Effector memory CD8-positive, alpha-beta T cell (primary cell): ENCODE measurements at regions not wholly inside any gene's neighbourhood (a gene's known extent, or its start where the extent isn't known, plus 50 kb on each side); places are given as distances from the start of the nearest gene placed in this dataset.

Experiments used
- ATAC-seq: fragments of 150-1000 bp; cut with Tn5 transposase; replicated peaks from 2 replicates; pipeline ENCODE4 v1.10.0; 2021; ENCODE audit warnings: mild to moderate bottlenecking, moderate library complexity
- DNase-seq, 3 experiments: peaks; one replicate each; pipeline ENCODE4 v3.0.0; 2021
- H3K27ac Mint-ChIP-seq, 2 donors: one replicate each; pipeline ENCODE4 v1.8.0; 2022; ENCODE audit warnings: mild to moderate bottlenecking in 2 of 2, mixed read lengths in 2 of 2, moderate library complexity in 2 of 2
- H3K27me3 Mint-ChIP-seq, 2 donors: one replicate each; pipeline ENCODE4 v1.8.0; 2022; ENCODE audit warnings: mixed read lengths in 2 of 2
- H3K36me3 Mint-ChIP-seq: one replicate; pipeline ENCODE4 v1.8.0; 2022; ENCODE audit warnings: mild to moderate bottlenecking, moderate library complexity, mixed read lengths; ENCODE audit not compliant: insufficient read depth
- H3K4me1 Mint-ChIP-seq, 2 donors: one replicate each; pipeline ENCODE4 v1.8.0; 2022; ENCODE audit warnings: low read depth in 2 of 2, mixed read lengths in 2 of 2
- H3K4me3 Mint-ChIP-seq, 2 donors: one replicate each; pipeline ENCODE4 v1.8.0; 2022; ENCODE audit warnings: mild to moderate bottlenecking in 2 of 2, mixed read lengths in 2 of 2, moderate library complexity in 2 of 2
- H3K9me3 Mint-ChIP-seq, 2 donors: one replicate each; pipeline ENCODE4 v1.8.0; 2022; ENCODE audit warnings: mixed read lengths in 2 of 2

DNA sequence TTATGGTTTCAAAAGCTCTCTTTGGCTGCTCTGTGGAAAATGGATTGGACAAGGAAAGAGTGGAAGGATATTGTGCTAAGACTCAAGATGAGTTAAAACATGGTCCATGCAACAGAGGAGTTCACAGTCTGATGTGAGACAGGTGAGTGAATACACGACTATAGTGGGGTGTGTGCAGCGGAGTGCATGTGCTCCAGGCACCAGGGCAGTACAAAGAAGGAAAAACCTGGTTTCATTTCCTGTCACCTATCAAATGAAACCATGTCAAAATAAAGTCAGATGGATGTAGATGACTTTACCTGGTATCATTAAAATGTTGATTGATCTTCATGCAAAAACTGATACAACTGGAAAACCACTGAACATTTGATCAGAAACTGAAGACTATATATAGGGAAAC is 241.0 kb upstream of the RASGEF1B start:
- H3K27me3 Mint-ChIP-seq = peaks cover 31 to 63% of the 10 kb centered on the region in 2 donors
- no peaks in the 10 kb centered on the region for H3K9me3 Mint-ChIP-seq
- DNase-seq (no peak), ATAC-seq (no peak)
- H3K4me1 Mint-ChIP-seq = no peaks in the 10 kb centered on the region
- H3K4me3 Mint-ChIP-seq = no peak overlapping the region
- no peaks in the 10 kb centered on the region for H3K36me3 Mint-ChIP-seq
- H3K27ac Mint-ChIP-seq = no peak overlapping the region

DNA sequence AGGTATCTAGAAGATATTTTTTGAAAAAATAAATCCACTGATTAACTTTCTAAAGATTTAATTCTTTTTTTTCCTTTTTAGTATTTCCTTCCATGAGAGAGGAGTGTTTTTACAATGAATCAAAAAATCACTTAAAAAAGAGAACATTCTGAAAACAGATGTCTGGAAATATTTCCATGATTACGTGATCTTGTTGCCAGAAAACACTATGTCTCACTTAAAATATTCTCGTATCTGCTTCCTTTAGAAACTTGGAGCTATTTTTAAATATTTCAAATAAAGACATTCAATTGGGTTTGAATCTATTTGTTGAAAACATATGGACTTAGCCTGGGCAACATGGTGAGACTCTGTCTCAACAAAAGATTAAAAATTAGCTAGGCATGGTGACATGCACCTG is 232.8 kb upstream of the RASGEF1B start:
- no peak overlapping the region for H3K4me3 Mint-ChIP-seq
- H3K4me1 Mint-ChIP-seq = no peaks in the 10 kb centered on the region
- no peak for DNase-seq
- H3K36me3 Mint-ChIP-seq = no peaks in the 10 kb centered on the region
- ATAC-seq = no peak
- no peaks in the 10 kb centered on the region for H3K9me3 Mint-ChIP-seq
- peaks cover 0 to 9% of the 10 kb centered on the region in 2 donors for H3K27me3 Mint-ChIP-seq
- no peak overlapping the region for H3K27ac Mint-ChIP-seq

DNA sequence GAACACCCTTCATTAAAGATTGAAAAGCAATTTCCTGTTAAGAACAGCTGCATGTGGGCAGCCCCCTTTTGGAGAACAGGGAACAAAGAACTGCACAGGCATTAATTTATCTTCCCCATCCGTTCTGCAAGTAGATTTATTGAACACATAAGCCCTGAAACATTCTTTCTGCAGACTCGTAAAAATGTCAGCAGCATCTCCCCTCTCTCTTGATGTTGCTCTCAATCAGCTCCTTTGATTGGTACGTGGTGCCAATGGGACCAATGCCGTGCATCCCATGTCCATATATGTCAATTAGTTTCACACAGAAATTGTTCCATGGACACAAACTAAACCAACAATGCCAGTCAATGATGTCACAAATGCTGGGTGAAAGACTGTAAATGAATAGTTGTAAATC is 228.5 kb upstream of the RASGEF1B start:
- peaks cover 0 to 9% of the 10 kb centered on the region in 2 donors for H3K27me3 Mint-ChIP-seq
- DNase-seq (no peak), ATAC-seq (no peak)
- H3K4me1 Mint-ChIP-seq = no peaks in the 10 kb centered on the region
- H3K27ac Mint-ChIP-seq = no peak overlapping the region
- no peak overlapping the region for H3K4me3 Mint-ChIP-seq
- H3K9me3 Mint-ChIP-seq = no peaks in the 10 kb centered on the region
- no peaks in the 10 kb centered on the region for H3K36me3 Mint-ChIP-seq

DNA sequence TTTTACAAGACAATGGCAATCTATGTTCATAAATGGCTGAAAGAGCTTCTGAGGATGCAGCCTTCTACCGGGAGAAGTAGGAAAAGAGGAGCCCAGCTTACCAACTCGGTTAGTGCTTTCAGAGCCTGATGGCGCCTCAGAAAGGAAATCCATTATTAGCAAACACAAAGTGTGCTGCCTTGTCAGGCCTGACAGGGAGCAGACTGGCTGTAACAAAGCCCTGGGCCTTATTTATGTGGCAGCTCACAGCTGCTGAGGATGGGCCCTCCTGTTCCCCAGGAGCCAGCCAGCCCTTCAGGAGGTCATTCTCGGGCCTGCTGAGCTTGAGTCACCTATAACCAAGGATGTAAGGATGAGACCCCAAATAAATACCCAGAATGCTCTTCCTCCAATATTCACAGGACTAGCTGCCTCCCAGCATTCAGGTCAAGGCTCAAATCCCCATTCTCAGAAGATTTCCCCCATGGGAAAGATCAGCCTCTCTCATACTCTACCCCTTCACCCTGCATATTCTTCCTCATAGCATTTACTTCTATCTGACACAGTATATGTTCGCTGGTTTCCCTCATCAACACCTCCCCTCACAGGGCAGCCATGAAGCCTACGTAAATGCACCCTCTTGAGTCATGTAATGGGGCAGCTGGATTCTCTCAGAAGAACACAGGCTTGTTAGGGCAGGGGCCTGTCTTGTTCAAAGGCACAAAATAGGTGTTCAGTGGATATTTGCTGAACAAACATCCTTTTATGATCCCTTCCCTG is 227.0 kb upstream of the RASGEF1B start:
- Mint-ChIP-seq H3K4me3 (no peak overlapping the region), H3K9me3 (no peaks in the 10 kb centered on the region), H3K27ac (no peak overlapping the region), H3K27me3 (peaks cover 6% of the 10 kb centered on the region in 2 donors), H3K4me1 (no peaks in the 10 kb centered on the region), H3K36me3 (no peaks in the 10 kb centered on the region)
- ATAC-seq = no peak
- no peak for DNase-seq

DNA sequence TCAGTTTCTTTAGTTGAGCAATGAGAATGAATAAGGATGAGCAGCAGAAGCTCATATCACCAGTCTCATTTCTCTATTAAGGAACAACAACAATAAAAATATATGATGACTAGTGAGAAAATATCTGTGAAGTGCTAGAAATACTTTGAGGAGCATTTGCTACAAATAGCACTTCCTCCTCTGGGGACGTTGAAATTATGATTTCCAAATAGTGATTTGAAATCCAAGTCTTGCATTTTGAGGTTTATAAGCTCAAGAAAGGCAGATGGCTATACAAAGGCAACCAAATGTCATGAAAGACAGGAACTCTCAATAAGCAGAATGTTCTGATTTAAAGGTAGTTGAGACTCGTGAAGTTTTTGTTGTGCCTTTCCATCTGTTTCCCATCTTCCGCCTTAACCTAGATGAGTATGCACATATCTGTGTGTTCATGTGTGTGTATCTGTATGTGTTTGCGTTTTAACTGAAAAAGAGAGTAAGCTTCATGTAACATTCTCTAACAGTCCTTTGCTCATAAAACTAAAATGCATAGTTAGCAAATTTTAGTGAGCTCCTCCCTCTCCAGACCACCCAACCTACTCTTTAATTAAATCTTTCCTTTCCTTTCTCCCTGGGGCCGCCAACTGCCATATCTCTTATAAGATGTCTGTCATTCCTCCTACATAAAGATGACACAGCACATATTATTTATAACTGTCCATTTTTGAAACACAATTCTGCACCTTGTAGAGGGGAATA is 222.6 kb upstream of the RASGEF1B start:
- peaks cover 20 to 30% of the 10 kb centered on the region in 2 donors for H3K27me3 Mint-ChIP-seq
- no peaks in the 10 kb centered on the region for H3K36me3 Mint-ChIP-seq
- DNase-seq (no peak), ATAC-seq (no peak)
- no peaks in the 10 kb centered on the region for H3K9me3 Mint-ChIP-seq
- H3K4me1 Mint-ChIP-seq = no peaks in the 10 kb centered on the region
- H3K27ac Mint-ChIP-seq = no peak overlapping the region
- no peak overlapping the region for H3K4me3 Mint-ChIP-seq

DNA sequence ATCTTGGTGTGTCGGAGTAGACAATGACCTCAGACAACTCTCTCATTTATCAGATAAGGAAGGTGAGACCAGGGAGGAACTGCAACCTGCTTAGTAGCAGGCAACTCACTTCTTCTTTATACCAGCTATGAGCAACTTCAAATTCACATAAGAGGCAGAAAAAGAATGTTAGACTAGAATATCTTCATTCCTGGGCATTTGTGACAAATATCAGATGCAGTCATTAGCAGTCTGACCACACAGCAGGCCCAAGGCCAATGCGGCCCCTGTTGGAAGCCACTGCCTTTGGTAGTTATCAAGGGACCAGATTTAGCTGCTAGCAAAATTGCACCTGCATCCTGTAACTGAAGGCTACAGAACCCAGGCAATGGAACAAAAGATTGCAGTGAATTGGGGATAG is 219.2 kb upstream of the RASGEF1B start:
- H3K27ac Mint-ChIP-seq = no peak overlapping the region
- peaks cover 24 to 39% of the 10 kb centered on the region in 2 donors for H3K27me3 Mint-ChIP-seq
- no peaks in the 10 kb centered on the region for H3K9me3 Mint-ChIP-seq
- ATAC-seq (no peak), DNase-seq (no peak)
- H3K36me3 Mint-ChIP-seq = no peaks in the 10 kb centered on the region
- H3K4me3 Mint-ChIP-seq = no peak overlapping the region
- no peaks in the 10 kb centered on the region for H3K4me1 Mint-ChIP-seq

DNA sequence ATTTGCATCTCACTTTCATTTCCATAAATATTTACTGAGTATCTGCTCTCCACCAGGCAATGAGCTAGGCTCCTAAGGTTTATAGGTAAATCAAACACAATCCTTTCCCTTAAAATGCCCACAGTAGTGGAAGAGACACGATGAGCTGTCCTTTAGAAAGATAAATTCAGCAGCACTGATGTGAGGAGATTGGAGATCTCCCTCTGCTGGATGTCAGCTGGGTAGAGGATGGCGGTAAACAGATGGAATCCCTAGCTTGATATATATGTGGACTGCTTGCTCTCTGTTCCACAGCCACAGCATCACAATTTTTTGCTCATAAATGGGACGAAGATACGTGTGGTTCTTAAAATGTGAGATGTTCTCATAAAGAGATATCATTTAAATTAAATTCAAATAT is 216.4 kb upstream of the RASGEF1B start:
- H3K27me3 Mint-ChIP-seq = peaks cover 14 to 35% of the 10 kb centered on the region in 2 donors
- no peak for DNase-seq

DNA sequence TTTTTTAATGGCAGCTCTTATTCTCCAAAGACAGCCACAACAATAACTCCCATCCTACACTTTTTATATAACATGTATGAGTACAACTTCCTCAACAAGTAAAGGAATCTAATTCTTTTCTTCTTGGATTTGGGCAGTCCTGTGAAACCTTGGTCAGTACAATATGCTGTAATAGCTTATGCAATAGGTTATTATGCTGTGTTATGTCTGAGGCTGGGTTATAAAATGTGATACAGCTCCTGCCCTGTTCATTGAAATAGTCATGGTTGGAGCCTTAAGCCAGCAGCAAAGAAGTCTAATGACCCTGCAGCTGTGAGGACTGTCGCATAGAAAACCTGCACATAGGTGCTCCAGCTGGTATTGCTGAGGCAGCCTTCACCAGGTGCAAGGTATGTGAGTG is 215.8 kb upstream of the RASGEF1B start:
- ATAC-seq (no peak), DNase-seq (no peak)
- no peaks in the 10 kb centered on the region for H3K4me1 Mint-ChIP-seq
- H3K27ac Mint-ChIP-seq = no peak overlapping the region
- peaks cover 10 to 29% of the 10 kb centered on the region in 2 donors for H3K27me3 Mint-ChIP-seq
- no peaks in the 10 kb centered on the region for H3K36me3 Mint-ChIP-seq
- H3K9me3 Mint-ChIP-seq = no peaks in the 10 kb centered on the region
- H3K4me3 Mint-ChIP-seq = no peak overlapping the region

More for the DNA sequence above, 216.4 kb upstream of the RASGEF1B start:
- ATAC-seq = peak; percentile 29
- Mint-ChIP-seq H3K27ac (no peak overlapping the region), H3K9me3 (no peaks in the 10 kb centered on the region), H3K36me3 (no peaks in the 10 kb centered on the region), H3K4me1 (no peaks in the 10 kb centered on the region), H3K4me3 (no peak overlapping the region)

DNA sequence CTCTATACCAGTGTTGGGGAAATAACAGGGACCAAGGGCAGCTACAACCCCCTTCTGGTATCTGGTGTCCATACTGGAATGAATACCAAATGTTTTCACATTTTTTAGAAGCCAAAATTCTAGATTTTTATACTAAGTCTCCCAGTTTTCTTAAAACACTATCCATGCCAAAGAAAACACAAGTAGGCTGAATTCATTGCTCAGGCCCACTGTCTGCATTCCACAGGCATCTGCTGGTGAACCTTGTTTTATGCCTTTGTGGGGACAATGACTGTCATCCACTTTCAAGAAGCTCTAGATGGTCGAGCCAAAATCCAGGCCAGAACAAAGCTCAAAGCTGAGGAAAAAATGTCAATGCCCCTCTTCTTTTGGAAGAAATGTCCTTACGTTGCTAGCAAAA is 213.4 kb upstream of the RASGEF1B start:
- H3K4me3 Mint-ChIP-seq = no peak overlapping the region
- H3K27ac Mint-ChIP-seq = no peak overlapping the region
- H3K27me3 Mint-ChIP-seq = peaks cover 19 to 28% of the 10 kb centered on the region in 2 donors
- no peaks in the 10 kb centered on the region for H3K9me3 Mint-ChIP-seq
- ATAC-seq = no peak
- DNase-seq = no peak
- no peaks in the 10 kb centered on the region for H3K4me1 Mint-ChIP-seq
- no peaks in the 10 kb centered on the region for H3K36me3 Mint-ChIP-seq

DNA sequence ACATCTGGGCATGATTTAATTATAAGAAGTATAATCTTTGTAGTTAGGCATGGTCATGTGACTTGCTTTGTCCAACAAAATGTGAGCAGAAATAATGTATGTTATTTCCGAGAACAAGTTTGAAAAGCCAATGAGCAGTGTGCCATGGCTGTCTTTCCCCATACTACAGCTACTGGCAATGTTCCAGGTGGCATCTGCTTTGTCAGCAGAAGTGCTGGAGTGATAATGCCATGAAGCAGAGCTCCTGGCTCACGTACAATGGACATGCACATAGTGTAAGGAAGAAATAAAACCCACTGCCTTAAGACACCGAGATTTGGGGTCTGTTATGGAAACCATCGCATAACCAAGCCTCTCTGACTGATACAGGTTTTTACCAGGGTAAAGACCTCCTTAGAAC is 212.6 kb upstream of the RASGEF1B start:
- Mint-ChIP-seq H3K27me3 (peaks cover 18 to 22% of the 10 kb centered on the region in 2 donors), H3K36me3 (no peaks in the 10 kb centered on the region), H3K4me1 (no peaks in the 10 kb centered on the region), H3K27ac (no peak overlapping the region), H3K4me3 (no peak overlapping the region), H3K9me3 (no peaks in the 10 kb centered on the region)
- DNase-seq (no peak), ATAC-seq (no peak)

DNA sequence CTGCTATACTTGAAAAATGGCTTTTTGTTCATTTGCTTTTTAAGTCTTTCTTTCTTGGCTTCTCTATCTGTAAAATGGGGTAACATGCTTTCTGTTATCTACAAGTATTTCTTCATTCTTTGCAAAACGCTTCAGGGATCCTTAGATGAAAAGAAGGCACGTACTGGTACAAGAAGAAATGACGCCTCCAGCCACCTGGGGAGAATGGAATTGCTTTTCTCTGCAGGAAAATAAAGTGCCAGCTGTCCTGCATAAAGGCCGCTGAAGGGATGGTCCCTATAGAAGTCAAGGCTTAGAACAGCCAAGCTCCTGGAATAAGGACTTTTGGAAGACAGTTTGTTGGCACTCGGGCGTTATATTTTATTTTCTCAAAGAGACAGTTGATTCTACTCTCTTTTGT is 210.8 kb upstream of the RASGEF1B start:
- no peak for DNase-seq
- no peaks in the 10 kb centered on the region for H3K9me3 Mint-ChIP-seq
- no peak for ATAC-seq
- H3K36me3 Mint-ChIP-seq = no peaks in the 10 kb centered on the region
- no peak overlapping the region for H3K4me3 Mint-ChIP-seq
- H3K4me1 Mint-ChIP-seq = no peaks in the 10 kb centered on the region
- peaks cover 13 to 18% of the 10 kb centered on the region in 2 donors for H3K27me3 Mint-ChIP-seq
- no peak overlapping the region for H3K27ac Mint-ChIP-seq

DNA sequence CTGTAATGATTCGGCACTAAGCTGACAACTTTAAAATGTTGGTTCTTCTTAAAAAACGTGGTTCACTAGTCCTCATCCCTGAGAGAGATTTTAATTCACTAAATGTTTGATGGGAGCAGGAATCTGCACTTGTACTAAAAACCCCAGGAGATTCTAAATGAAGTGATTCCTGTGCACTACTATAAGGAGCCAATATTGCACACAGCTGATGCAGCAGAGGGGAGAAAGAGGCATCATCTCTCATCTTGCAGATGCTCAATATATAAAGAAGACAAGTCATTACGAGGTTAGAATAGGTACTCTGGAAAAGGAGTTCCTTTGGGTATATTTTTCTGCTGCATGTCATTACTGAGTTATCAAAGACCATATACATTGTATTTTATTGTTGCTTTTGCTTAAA is 207.6 kb upstream of the RASGEF1B start:
- Mint-ChIP-seq H3K27me3 (peaks cover 13% of the 10 kb centered on the region in 2 donors), H3K27ac (no peak overlapping the region), H3K4me3 (no peak overlapping the region), H3K4me1 (no peaks in the 10 kb centered on the region), H3K36me3 (no peaks in the 10 kb centered on the region), H3K9me3 (no peaks in the 10 kb centered on the region)
- ATAC-seq = no peak
- no peak for DNase-seq

DNA sequence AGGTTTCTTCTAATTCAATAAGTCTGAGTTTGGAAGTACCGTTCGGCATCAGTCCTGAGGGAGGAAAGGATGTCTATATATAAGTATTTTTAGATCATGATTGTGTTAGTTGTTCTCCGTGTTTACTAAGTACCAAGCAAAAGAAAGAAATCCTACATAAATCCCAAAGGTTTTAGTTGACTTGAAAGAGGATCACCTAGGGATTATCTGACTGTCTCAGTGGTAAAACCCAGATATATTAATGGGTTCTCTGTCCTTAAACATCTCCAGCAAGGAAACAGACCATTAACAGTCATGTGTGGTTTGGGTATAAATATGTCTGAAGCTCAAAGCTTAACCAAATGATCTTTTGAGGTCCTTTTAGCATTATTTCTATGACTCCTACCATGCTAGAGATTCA is 207.1 kb upstream of the RASGEF1B start:
- no peak overlapping the region for H3K27ac Mint-ChIP-seq
- peaks cover 13% of the 10 kb centered on the region in 2 donors for H3K27me3 Mint-ChIP-seq
- ATAC-seq (no peak), DNase-seq (no peak)
- no peaks in the 10 kb centered on the region for H3K4me1 Mint-ChIP-seq
- H3K9me3 Mint-ChIP-seq = no peaks in the 10 kb centered on the region
- no peaks in the 10 kb centered on the region for H3K36me3 Mint-ChIP-seq
- H3K4me3 Mint-ChIP-seq = no peak overlapping the region

DNA sequence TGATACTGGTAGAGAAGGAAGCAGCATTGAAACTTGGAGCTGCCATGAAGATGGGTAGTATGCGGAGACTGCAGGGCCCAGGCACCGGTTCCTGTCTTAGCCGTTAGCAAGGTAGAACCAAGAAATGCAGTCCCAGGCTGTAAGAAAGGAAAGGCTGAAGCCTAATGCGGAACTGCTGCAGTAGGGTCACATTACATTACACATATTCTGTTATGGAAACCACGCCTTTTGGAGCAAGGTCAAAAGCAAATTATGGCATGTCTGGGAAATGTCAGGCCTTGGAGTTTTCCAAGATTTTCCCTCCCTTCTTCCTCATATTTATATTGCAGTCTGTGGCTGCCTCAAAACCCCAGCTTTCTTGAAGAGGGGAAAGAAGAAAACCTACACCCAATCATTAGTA is 204.8 kb upstream of the RASGEF1B start:
- ATAC-seq (no peak), DNase-seq (no peak)
- Mint-ChIP-seq H3K27ac (no peak overlapping the region), H3K36me3 (no peaks in the 10 kb centered on the region), H3K9me3 (no peaks in the 10 kb centered on the region), H3K4me1 (no peaks in the 10 kb centered on the region), H3K4me3 (no peak overlapping the region), H3K27me3 (peaks cover 11 to 12% of the 10 kb centered on the region in 2 donors)
